ENCODE measurements at regions not wholly inside any gene's neighbourhood (a gene's known extent, or its start where the extent isn't known, plus 50 kb on each side); places are given as distances from the start of the nearest gene placed in this dataset.

DNA sequence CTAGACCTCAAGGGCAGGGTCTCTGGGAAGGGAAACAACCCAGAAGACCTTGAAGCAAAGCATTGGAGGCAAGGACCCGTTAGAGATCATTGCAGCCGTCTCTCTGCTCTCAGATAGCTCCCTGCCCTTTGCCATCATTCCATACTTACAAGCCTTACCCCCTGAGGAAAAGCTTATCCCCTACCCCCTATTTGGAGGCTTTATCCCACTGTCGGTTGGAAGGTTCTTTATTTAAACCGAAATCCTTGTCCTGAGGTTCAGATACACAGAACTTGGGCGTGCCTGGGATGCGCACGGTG is 84.4 kb downstream of the EFNB1 start:
- 85% methylated on average over 5 of the region's 7 CpGs; no CpG with 5 or more reads in 1 of the 2 experiments for WGBS, 2 experiments (ENCODE audit: extremely low coverage in 2 of 2, insufficient read length in 1 of 2)
- H3K4ac ChIP-seq (ENCODE audit: low read depth, low read length): no peak overlapping the region
- in situ Hi-C loops (cut with MboI; ENCODE audit: low sequenced_read_pairs): no loop called here
- H4K5ac ChIP-seq (ENCODE audit: low read depth, low read length): no peak overlapping the region
- no peak overlapping the region for H3K56ac ChIP-seq (ENCODE audit: extremely low read depth, insufficient read depth, low read length)
- H3K79me1 ChIP-seq (ENCODE audit: low read depth in 1 of 2, low read length in 2 of 2): no peaks in the 10 kb centered on the region
- no TSS peak for BruUV-seq (replicated peaks)
- no peak overlapping the region for H4K91ac ChIP-seq (ENCODE audit: insufficient read depth, low read depth, low read length)
- DNase-seq (no peak), ATAC-seq (ENCODE audit: low read depth) (no peak)
- H3K4me1 ChIP-seq (ENCODE audit: control insufficient read depth, insufficient read depth, low read length): peaks cover 2% of the 10 kb centered on the region; the same call in 1 of the 2 replicates
- no peak for TF ChIP-seq MAFK (IDR thresholded peaks at IDR 0.05; ENCODE audit: low read depth, low read length)
- TF ChIP-seq MXI1 (IDR thresholded peaks at IDR 0.05; ENCODE audit: borderline replicate concordance, low read depth, low read length): no peak
- no peak for TF ChIP-seq MAZ (IDR thresholded peaks at IDR 0.05; ENCODE audit: borderline replicate concordance, low read depth, low read length)
- TF ChIP-seq RAD21 (IDR thresholded peaks at IDR 0.05; ENCODE audit: low read length): no peak
- TF ChIP-seq, protein P1, sequence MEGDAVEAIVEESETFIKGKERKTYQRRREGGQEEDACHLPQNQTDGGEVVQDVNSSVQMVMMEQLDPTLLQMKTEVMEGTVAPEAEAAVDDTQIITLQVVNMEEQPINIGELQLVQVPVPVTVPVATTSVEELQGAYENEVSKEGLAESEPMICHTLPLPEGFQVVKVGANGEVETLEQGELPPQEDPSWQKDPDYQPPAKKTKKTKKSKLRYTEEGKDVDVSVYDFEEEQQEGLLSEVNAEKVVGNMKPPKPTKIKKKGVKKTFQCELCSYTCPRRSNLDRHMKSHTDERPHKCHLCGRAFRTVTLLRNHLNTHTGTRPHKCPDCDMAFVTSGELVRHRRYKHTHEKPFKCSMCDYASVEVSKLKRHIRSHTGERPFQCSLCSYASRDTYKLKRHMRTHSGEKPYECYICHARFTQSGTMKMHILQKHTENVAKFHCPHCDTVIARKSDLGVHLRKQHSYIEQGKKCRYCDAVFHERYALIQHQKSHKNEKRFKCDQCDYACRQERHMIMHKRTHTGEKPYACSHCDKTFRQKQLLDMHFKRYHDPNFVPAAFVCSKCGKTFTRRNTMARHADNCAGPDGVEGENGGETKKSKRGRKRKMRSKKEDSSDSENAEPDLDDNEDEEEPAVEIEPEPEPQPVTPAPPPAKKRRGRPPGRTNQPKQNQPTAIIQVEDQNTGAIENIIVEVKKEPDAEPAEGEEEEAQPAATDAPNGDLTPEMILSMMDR (conservative IDR thresholded peaks at IDR 0.05; ENCODE audit: low read depth, low read length): no peak
- no peak for TF ChIP-seq NFE2L2 (IDR thresholded peaks at IDR 0.05; ENCODE audit: low read depth, low read length)
- TF ChIP-seq RCOR1 (IDR thresholded peaks at IDR 0.05; ENCODE audit: insufficient replicate concordance, low read length): no peak
- no peak for TF ChIP-seq POLR2A (IDR thresholded peaks at IDR 0.05; ENCODE audit: low read depth, low read length)
- TF ChIP-seq RFX5 (IDR thresholded peaks at IDR 0.05; ENCODE audit: low read depth, low read length): no peak
- TF ChIP-seq, protein P2, sequence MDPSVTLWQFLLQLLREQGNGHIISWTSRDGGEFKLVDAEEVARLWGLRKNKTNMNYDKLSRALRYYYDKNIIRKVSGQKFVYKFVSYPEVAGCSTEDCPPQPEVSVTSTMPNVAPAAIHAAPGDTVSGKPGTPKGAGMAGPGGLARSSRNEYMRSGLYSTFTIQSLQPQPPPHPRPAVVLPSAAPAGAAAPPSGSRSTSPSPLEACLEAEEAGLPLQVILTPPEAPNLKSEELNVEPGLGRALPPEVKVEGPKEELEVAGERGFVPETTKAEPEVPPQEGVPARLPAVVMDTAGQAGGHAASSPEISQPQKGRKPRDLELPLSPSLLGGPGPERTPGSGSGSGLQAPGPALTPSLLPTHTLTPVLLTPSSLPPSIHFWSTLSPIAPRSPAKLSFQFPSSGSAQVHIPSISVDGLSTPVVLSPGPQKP (IDR thresholded peaks at IDR 0.05; ENCODE audit: borderline replicate concordance, low read depth, low read length): no peak
- TF ChIP-seq FOS (IDR thresholded peaks at IDR 0.05; ENCODE audit: low read depth, low read length): no peak
- TF ChIP-seq BHLHE40 (IDR thresholded peaks at IDR 0.05; ENCODE audit: low read depth, low read length): no peak
- no peak for TF ChIP-seq CHD1 (IDR thresholded peaks at IDR 0.05; ENCODE audit: low read depth, low read length)
- TF ChIP-seq USF2 (IDR thresholded peaks at IDR 0.05; ENCODE audit: low read depth, low read length): no peak
- TF ChIP-seq CEBPB (IDR thresholded peaks at IDR 0.05; ENCODE audit: low read depth, low read length): no peak
- no peak for TF ChIP-seq SMC3 (IDR thresholded peaks at IDR 0.05; ENCODE audit: low read depth, low read length)
- H4K20me1 ChIP-seq (ENCODE audit: insufficient read depth, low read length): no peaks in the 10 kb centered on the region
- H2BK5ac ChIP-seq (ENCODE audit: low read depth, low read length, poor library complexity, severe bottlenecking): no peak overlapping the region
- H3K9me3 ChIP-seq (ENCODE audit: control insufficient read depth, insufficient read depth, low read length): no peaks in the 10 kb centered on the region
- no peak overlapping the region for H3K27ac ChIP-seq (ENCODE audit: insufficient read depth, low read length)
- no peak overlapping the region for H3K4me2 ChIP-seq (ENCODE audit: low read depth, low read length)
- no peak overlapping the region for H2AK5ac ChIP-seq (ENCODE audit: low read depth, low read length)
- H2BK120ac ChIP-seq (ENCODE audit: low read depth, low read length): no peak overlapping the region
- no peak overlapping the region for H4K8ac ChIP-seq (ENCODE audit: low read depth in 2 of 2, low read length in 2 of 2)
- H3K27me3 ChIP-seq (ENCODE audit: control insufficient read depth, insufficient read depth, low read length): peaks cover 35% of the 10 kb centered on the region
- H3K4me3 ChIP-seq (ENCODE audit: insufficient read depth, low read depth, low read length): no peak overlapping the region
- H2AK9ac ChIP-seq (replicated peaks; ENCODE audit: low read depth, low read length, poor library complexity): no peak overlapping the region
- H3K36me3 ChIP-seq (ENCODE audit: control insufficient read depth, insufficient read depth, low read length): no peaks in the 10 kb centered on the region
- POLR2A ChIA-PET (ENCODE audit: unreplicated experiment): no interaction called here
- intact Hi-C loops (cut with micrococcal nuclease): no loop called here
- no peak overlapping the region for H3K14ac ChIP-seq (replicated peaks; ENCODE audit: low read depth, low read length)
- no peak overlapping the region for H3K23ac ChIP-seq (ENCODE audit: low read depth, low read length)
- H3K9ac ChIP-seq (ENCODE audit: low read depth, low read length): no peak overlapping the region
- H3K9me1 ChIP-seq (ENCODE audit: insufficient read depth, low read length): 0 out of 2 replicates have a peak, but pooled peaks cover under 1% of the 10 kb centered on the region
- no peak overlapping the region for H2BK20ac ChIP-seq (ENCODE audit: low read depth, low read length)
- H3K18ac ChIP-seq (ENCODE audit: low read depth, low read length): no peak overlapping the region
- CTCF ChIA-PET: no interaction called here
- dilution Hi-C loops (cut with HindIII; ENCODE audit: low sequenced_read_pairs, unreplicated experiment): no loop called here
- H2AFZ ChIP-seq (replicated peaks; ENCODE audit: low read length, poor library complexity): no peak overlapping the region
- H2BK15ac ChIP-seq (ENCODE audit: low read depth, low read length): no peak overlapping the region

Data from IMR-90 (cell line).